ENCODE measurements at regions not wholly inside any gene's neighbourhood (a gene's known extent, or its start where the extent isn't known, plus 50 kb on each side); places are given as distances from the start of the nearest gene placed in this dataset.

DNA sequence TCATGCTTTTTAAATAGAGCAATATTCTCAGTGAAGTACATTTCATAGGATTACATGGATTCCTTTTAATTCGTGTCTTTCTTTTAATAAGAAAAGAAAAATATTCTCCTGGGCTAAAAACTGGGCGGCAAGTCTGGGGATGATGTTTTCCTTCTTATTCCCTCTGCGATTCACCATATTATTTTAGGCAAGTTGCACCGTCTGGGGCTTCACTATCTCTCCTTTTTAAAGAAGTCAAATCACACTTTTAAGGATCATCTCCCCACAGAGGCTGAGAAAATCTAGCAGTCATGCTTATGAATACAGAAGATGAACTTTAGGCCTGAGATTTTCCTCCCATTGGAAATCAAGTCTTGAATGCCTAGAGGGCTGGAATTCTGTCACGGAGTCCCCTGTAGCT lies 104.1 kb downstream of the COPS8 start:
- Histone ChIP-seq H3K27me3 (ENCODE audit: insufficient read depth, low read length, poor library complexity) (no peaks in the 10 kb centered on the region), H3K56ac (ENCODE audit: low read length) (no peak overlapping the region), H2BK15ac (replicated peaks; ENCODE audit: low read depth) (no peak overlapping the region), H2BK120ac (ENCODE audit: low read depth, low read length) (no peak overlapping the region), H3K4me3 (ENCODE audit: low read length) (no peak overlapping the region), H3K27ac (ENCODE audit: low read depth, low read length) (no peak overlapping the region), H3K79me1 (ENCODE audit: low read length) (no peaks in the 10 kb centered on the region), H3K18ac (ENCODE audit: low read length) (no peak overlapping the region), H3K4me1 (ENCODE audit: control insufficient read depth, low read depth, low read length) (no peaks in the 10 kb centered on the region), H4K8ac (ENCODE audit: low read depth, low read length) (no peak overlapping the region), H2BK5ac (ENCODE audit: low read length) (no peak overlapping the region), H3K4ac (ENCODE audit: low read depth, low read length) (no peak overlapping the region), H4K5ac (ENCODE audit: low read length) (no peak overlapping the region), H2AK5ac (ENCODE audit: low read length) (no peak overlapping the region), H3K36me3 (ENCODE audit: control insufficient read depth, insufficient read depth, low read length) (no peaks in the 10 kb centered on the region), H3K79me2 (ENCODE audit: control insufficient read depth, insufficient read depth, low read length) (no peaks in the 10 kb centered on the region), H3K4me2 (ENCODE audit: low read length) (no peak overlapping the region), H3K23ac (ENCODE audit: low read length) (no peak overlapping the region), H3K9ac (ENCODE audit: low read length) (no peak overlapping the region)
- DNase-seq, result no peak
- no CpG with 5 or more reads among the region's 5 CpGs for WGBS (ENCODE audit: extremely low coverage, insufficient coverage, low lambda C conversion rate)

DNA sequence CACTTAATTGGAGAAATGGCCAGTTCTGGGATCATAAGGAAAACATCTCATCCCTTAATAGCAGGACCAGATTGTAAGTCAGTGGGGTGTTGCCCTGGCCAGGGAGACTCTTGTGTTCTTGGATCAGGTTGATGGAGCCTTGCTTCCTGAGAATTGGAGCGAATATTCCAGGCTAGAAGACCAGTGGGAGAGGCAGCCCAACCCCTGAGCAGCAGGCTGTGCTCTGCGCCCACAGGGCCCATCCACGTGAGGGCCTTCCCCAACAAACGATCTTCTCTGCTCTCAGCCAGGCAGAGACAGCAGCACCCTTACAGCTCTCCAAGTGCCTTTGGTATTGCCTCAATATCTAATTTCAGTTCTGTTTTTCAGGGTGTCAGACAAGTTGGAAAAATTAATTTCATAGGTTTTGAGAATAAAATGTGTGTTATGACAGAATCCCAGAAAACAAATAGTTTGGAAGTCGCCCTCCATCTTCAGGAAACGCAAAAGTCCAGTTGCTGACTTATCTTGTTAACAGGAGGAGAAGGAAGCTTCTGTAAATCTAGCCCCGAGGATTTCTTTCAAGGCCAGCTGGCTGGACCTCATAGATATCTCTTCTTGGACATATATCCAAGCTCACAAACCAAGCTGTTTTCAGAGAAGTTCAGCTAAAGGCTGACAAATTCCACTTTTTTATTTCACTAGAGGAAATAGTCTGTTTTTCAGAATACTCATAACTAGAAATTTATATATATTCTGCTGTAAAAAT lies 105.5 kb downstream of the COPS8 start:
- no peak overlapping the region for H3K4me2 ChIP-seq (ENCODE audit: low read length)
- no peak overlapping the region for H4K5ac ChIP-seq (ENCODE audit: low read length)
- H3K4ac ChIP-seq (ENCODE audit: low read depth, low read length), result no peak overlapping the region
- no peak overlapping the region for H3K9ac ChIP-seq (ENCODE audit: low read length)
- H3K27ac ChIP-seq (ENCODE audit: low read depth, low read length), result no peak overlapping the region
- H3K4me3 ChIP-seq (ENCODE audit: low read length), result no peak overlapping the region
- H3K27me3 ChIP-seq (ENCODE audit: insufficient read depth, low read length, poor library complexity), result no peaks in the 10 kb centered on the region
- no peak overlapping the region for H3K23ac ChIP-seq (ENCODE audit: low read length)
- no CpG with 5 or more reads among the region's 7 CpGs for WGBS (ENCODE audit: extremely low coverage, insufficient coverage, low lambda C conversion rate)
- no peak overlapping the region for H2BK5ac ChIP-seq (ENCODE audit: low read length)
- no peak for DNase-seq
- no peak overlapping the region for H3K56ac ChIP-seq (ENCODE audit: low read length)
- H2AK5ac ChIP-seq (ENCODE audit: low read length), result no peak overlapping the region
- no peak overlapping the region for H2BK15ac ChIP-seq (replicated peaks; ENCODE audit: low read depth)
- no peaks in the 10 kb centered on the region for H3K4me1 ChIP-seq (ENCODE audit: control insufficient read depth, low read depth, low read length)
- H3K18ac ChIP-seq (ENCODE audit: low read length), result no peak overlapping the region
- H2BK120ac ChIP-seq (ENCODE audit: low read depth, low read length), result no peak overlapping the region
- H3K36me3 ChIP-seq (ENCODE audit: control insufficient read depth, insufficient read depth, low read length), result no peaks in the 10 kb centered on the region
- no peak overlapping the region for H4K8ac ChIP-seq (ENCODE audit: low read depth, low read length)
- no peaks in the 10 kb centered on the region for H3K79me1 ChIP-seq (ENCODE audit: low read length)
- no peaks in the 10 kb centered on the region for H3K79me2 ChIP-seq (ENCODE audit: control insufficient read depth, insufficient read depth, low read length)

DNA sequence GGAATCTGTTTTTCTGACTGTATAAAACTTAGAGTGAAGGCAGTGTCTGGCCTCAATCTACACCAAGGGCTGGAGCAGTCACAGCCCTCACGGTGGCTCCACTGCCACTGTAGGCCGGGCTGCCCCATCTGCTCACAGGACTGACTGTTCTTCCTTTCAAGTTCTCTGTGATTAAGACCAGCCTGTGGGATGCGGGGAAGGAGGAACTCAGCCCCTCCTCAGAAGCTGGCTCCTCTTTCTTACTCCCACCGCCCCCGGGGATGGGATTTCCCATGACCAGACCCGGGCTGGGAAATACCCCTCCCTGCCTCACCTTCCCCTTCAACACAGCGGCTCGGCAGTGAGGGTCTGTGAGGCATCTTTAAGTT lies 106.0 kb downstream of the COPS8 start:
- Histone ChIP-seq H3K36me3 (ENCODE audit: control insufficient read depth, insufficient read depth, low read length) (no peaks in the 10 kb centered on the region), H3K9ac (ENCODE audit: low read length) (no peak overlapping the region), H3K4me3 (ENCODE audit: low read length) (no peak overlapping the region), H2AK5ac (ENCODE audit: low read length) (no peak overlapping the region), H4K5ac (ENCODE audit: low read length) (no peak overlapping the region), H3K4ac (ENCODE audit: low read depth, low read length) (no peak overlapping the region), H3K4me1 (ENCODE audit: control insufficient read depth, low read depth, low read length) (no peaks in the 10 kb centered on the region), H3K79me2 (ENCODE audit: control insufficient read depth, insufficient read depth, low read length) (no peaks in the 10 kb centered on the region), H3K56ac (ENCODE audit: low read length) (no peak overlapping the region), H3K4me2 (ENCODE audit: low read length) (no peak overlapping the region), H3K18ac (ENCODE audit: low read length) (no peak overlapping the region), H2BK120ac (ENCODE audit: low read depth, low read length) (no peak overlapping the region), H3K23ac (ENCODE audit: low read length) (no peak overlapping the region), H2BK15ac (replicated peaks; ENCODE audit: low read depth) (no peak overlapping the region), H3K27ac (ENCODE audit: low read depth, low read length) (no peak overlapping the region), H2BK5ac (ENCODE audit: low read length) (no peak overlapping the region), H3K27me3 (ENCODE audit: insufficient read depth, low read length, poor library complexity) (no peaks in the 10 kb centered on the region), H3K79me1 (ENCODE audit: low read length) (no peaks in the 10 kb centered on the region), H4K8ac (ENCODE audit: low read depth, low read length) (no peak overlapping the region)
- no peak for DNase-seq
- no CpG with 5 or more reads among the region's 8 CpGs for WGBS (ENCODE audit: extremely low coverage, insufficient coverage, low lambda C conversion rate)

DNA sequence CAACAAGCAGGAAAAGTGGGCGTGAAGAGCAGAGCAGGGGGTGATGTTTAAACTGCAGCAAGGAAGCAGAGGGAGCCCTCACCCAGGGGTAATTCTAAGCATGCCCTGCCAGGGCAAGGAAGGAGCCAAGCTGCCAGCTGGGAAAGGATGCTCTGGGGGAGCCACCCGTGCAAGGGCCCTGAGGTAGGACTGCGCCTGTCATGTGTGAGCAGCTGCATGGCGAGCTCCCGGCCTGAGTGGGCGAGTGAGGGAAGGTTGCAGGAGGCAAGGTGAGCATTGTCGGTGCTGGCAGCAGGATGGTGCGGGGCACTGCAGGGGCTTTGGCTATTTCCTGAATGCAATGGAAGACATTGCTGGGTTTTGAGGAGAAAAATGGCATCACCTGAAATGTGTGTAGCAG lies 107.2 kb downstream of the COPS8 start:
- Histone ChIP-seq H3K56ac (ENCODE audit: low read length) (no peak overlapping the region), H3K79me1 (ENCODE audit: low read length) (no peaks in the 10 kb centered on the region), H4K5ac (ENCODE audit: low read length) (no peak overlapping the region), H3K36me3 (ENCODE audit: control insufficient read depth, insufficient read depth, low read length) (no peaks in the 10 kb centered on the region), H3K4ac (ENCODE audit: low read depth, low read length) (no peak overlapping the region), H3K27ac (ENCODE audit: low read depth, low read length) (no peak overlapping the region), H3K4me1 (ENCODE audit: control insufficient read depth, low read depth, low read length) (no peaks in the 10 kb centered on the region), H3K27me3 (ENCODE audit: insufficient read depth, low read length, poor library complexity) (no peaks in the 10 kb centered on the region), H3K9ac (ENCODE audit: low read length) (no peak overlapping the region), H3K4me3 (ENCODE audit: low read length) (no peak overlapping the region), H4K8ac (ENCODE audit: low read depth, low read length) (no peak overlapping the region), H3K18ac (ENCODE audit: low read length) (no peak overlapping the region), H2BK15ac (replicated peaks; ENCODE audit: low read depth) (no peak overlapping the region), H2AK5ac (ENCODE audit: low read length) (no peak overlapping the region), H3K79me2 (ENCODE audit: control insufficient read depth, insufficient read depth, low read length) (no peaks in the 10 kb centered on the region), H3K23ac (ENCODE audit: low read length) (no peak overlapping the region), H2BK120ac (ENCODE audit: low read depth, low read length) (no peak overlapping the region), H2BK5ac (ENCODE audit: low read length) (no peak overlapping the region), H3K4me2 (ENCODE audit: low read length) (no peak overlapping the region)
- DNase-seq, result no peak
- no CpG with 5 or more reads among the region's 8 CpGs for WGBS (ENCODE audit: extremely low coverage, insufficient coverage, low lambda C conversion rate)

DNA sequence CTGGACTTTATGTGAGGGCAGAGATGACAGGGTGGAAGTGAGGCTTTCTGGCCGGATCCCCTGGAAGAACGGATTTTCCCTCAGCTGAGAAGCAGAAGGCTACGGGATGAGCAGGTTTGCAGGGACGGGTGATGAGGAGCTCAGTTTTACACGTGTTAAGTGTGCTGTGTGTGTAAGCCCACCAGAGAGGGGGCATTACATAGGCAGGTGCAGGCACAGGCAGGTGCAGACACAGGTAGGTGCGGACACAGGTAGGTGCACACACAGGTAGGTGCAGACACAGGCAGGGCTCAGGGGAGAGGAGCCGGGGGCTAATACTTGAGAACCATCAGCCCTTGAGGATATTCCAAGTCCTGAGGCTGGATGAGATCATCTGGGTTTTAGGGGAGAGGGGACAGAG lies 107.7 kb downstream of the COPS8 start:
- Histone ChIP-seq H3K4me2 (ENCODE audit: low read length) (no peak overlapping the region), H3K4me1 (ENCODE audit: control insufficient read depth, low read depth, low read length) (peaks cover 2% of the 10 kb centered on the region), H4K8ac (ENCODE audit: low read depth, low read length) (no peak overlapping the region), H3K27me3 (ENCODE audit: insufficient read depth, low read length, poor library complexity) (no peaks in the 10 kb centered on the region), H3K79me1 (ENCODE audit: low read length) (no peaks in the 10 kb centered on the region), H3K36me3 (ENCODE audit: control insufficient read depth, insufficient read depth, low read length) (no peaks in the 10 kb centered on the region), H3K4me3 (ENCODE audit: low read length) (no peak overlapping the region), H3K18ac (ENCODE audit: low read length) (no peak overlapping the region), H2BK5ac (ENCODE audit: low read length) (no peak overlapping the region), H3K9ac (ENCODE audit: low read length) (no peak overlapping the region), H3K27ac (ENCODE audit: low read depth, low read length) (no peak overlapping the region), H2BK15ac (replicated peaks; ENCODE audit: low read depth) (no peak overlapping the region), H2BK120ac (ENCODE audit: low read depth, low read length) (no peak overlapping the region), H3K79me2 (ENCODE audit: control insufficient read depth, insufficient read depth, low read length) (no peaks in the 10 kb centered on the region), H3K56ac (ENCODE audit: low read length) (no peak overlapping the region), H3K4ac (ENCODE audit: low read depth, low read length) (no peak overlapping the region), H2AK5ac (ENCODE audit: low read length) (no peak overlapping the region), H4K5ac (ENCODE audit: low read length) (no peak overlapping the region), H3K23ac (ENCODE audit: low read length) (no peak overlapping the region)
- WGBS (ENCODE audit: extremely low coverage, insufficient coverage, low lambda C conversion rate), result no CpG with 5 or more reads among the region's 7 CpGs
- DNase-seq, result no peak

DNA sequence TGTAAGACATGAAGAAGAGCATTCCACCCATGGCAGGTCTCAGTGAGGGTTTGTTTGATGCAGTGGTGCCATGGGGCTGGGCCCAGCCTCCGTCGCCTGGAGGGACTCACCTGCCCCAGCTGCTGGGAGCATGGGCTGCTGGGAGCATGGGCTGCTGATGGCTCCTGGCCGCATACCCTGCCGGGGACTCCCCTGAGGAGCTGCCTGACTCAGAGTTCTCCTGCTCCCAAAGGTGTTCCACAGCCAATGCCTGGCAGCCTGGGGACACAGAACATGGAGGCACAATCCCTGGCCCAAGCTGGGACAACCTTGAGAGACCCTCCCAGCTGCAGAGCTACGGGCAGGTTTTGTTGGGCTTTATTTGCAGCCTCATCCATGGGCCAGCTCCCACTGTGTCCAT lies 108.4 kb downstream of the COPS8 start:
- no peaks in the 10 kb centered on the region for H3K27me3 ChIP-seq (ENCODE audit: insufficient read depth, low read length, poor library complexity)
- H4K5ac ChIP-seq (ENCODE audit: low read length), result no peak overlapping the region
- H3K56ac ChIP-seq (ENCODE audit: low read length), result no peak overlapping the region
- H2BK5ac ChIP-seq (ENCODE audit: low read length), result no peak overlapping the region
- H2AK5ac ChIP-seq (ENCODE audit: low read length), result no peak overlapping the region
- no peaks in the 10 kb centered on the region for H3K79me2 ChIP-seq (ENCODE audit: control insufficient read depth, insufficient read depth, low read length)
- H3K4me2 ChIP-seq (ENCODE audit: low read length), result no peak overlapping the region
- no peaks in the 10 kb centered on the region for H3K36me3 ChIP-seq (ENCODE audit: control insufficient read depth, insufficient read depth, low read length)
- H3K4me1 ChIP-seq (ENCODE audit: control insufficient read depth, low read depth, low read length), result peaks cover 5% of the 10 kb centered on the region
- no peak overlapping the region for H2BK15ac ChIP-seq (replicated peaks; ENCODE audit: low read depth)
- no peak overlapping the region for H3K18ac ChIP-seq (ENCODE audit: low read length)
- WGBS (ENCODE audit: extremely low coverage, insufficient coverage, low lambda C conversion rate), result no CpG with 5 or more reads among the region's 5 CpGs
- H3K79me1 ChIP-seq (ENCODE audit: low read length), result no peaks in the 10 kb centered on the region
- no peak overlapping the region for H3K27ac ChIP-seq (ENCODE audit: low read depth, low read length)
- no peak overlapping the region for H3K4me3 ChIP-seq (ENCODE audit: low read length)
- H4K8ac ChIP-seq (ENCODE audit: low read depth, low read length), result no peak overlapping the region
- no peak overlapping the region for H3K9ac ChIP-seq (ENCODE audit: low read length)
- no peak overlapping the region for H3K4ac ChIP-seq (ENCODE audit: low read depth, low read length)
- DNase-seq, result no peak
- no peak overlapping the region for H2BK120ac ChIP-seq (ENCODE audit: low read depth, low read length)
- H3K23ac ChIP-seq (ENCODE audit: low read length), result no peak overlapping the region
